GM23338 (cell line): ENCODE measurements at regions not wholly inside any gene's neighbourhood (a gene's known extent, or its start where the extent isn't known, plus 50 kb on each side); places are given as distances from the start of the nearest gene placed in this dataset.

Experiments
- JUNB ChIP-seq: IDR thresholded peaks from one replicate; pipeline ENCODE4 v1.6.1; 2016; ENCODE audit warnings: antibody characterized with exemption; ENCODE audit not compliant: unreplicated experiment
- ZNF331 ChIP-seq: fragments of 250-450 bp; sonication (Bioruptor Pico); IDR thresholded peaks from 2 replicates; pipeline ENCODE4 v1.5.0; 2020; ENCODE audit warnings: low read depth, mild to moderate bottlenecking, moderate library complexity
- TF ChIP-seq, protein P1 (sequence below): fragments of 250-450 bp; sonication (Bioruptor Pico); IDR thresholded peaks from 2 replicates; pipeline ENCODE4 v1.5.0; 2020; ENCODE audit warnings: mild to moderate bottlenecking, moderate library complexity
- TF ChIP-seq, protein P2 (sequence below), 2 experiments: fragments of 200-600 bp in 1 of 2; sonication (generic) in 1 of 2; conservative IDR thresholded peaks; 2 replicates each; pipeline versions ENCODE4 v1.5.1 to v1.6.1; 2016 to 2017; ENCODE audit warnings: antibody characterized with exemption in 2 of 2, low read depth in 2 of 2, mild to moderate bottlenecking in 2 of 2, moderate library complexity in 1 of 2
- TF ChIP-seq, protein P3 (sequence below): IDR thresholded peaks from one replicate; pipeline ENCODE4 v1.6.1; 2018; ENCODE audit warnings: antibody characterized with exemption; ENCODE audit not compliant: unreplicated experiment

GRCh38 chr14:98114122-98114895, 1157.7 kb downstream of the BCL11B start (continued):
- TF ChIP-seq, protein P1, sequence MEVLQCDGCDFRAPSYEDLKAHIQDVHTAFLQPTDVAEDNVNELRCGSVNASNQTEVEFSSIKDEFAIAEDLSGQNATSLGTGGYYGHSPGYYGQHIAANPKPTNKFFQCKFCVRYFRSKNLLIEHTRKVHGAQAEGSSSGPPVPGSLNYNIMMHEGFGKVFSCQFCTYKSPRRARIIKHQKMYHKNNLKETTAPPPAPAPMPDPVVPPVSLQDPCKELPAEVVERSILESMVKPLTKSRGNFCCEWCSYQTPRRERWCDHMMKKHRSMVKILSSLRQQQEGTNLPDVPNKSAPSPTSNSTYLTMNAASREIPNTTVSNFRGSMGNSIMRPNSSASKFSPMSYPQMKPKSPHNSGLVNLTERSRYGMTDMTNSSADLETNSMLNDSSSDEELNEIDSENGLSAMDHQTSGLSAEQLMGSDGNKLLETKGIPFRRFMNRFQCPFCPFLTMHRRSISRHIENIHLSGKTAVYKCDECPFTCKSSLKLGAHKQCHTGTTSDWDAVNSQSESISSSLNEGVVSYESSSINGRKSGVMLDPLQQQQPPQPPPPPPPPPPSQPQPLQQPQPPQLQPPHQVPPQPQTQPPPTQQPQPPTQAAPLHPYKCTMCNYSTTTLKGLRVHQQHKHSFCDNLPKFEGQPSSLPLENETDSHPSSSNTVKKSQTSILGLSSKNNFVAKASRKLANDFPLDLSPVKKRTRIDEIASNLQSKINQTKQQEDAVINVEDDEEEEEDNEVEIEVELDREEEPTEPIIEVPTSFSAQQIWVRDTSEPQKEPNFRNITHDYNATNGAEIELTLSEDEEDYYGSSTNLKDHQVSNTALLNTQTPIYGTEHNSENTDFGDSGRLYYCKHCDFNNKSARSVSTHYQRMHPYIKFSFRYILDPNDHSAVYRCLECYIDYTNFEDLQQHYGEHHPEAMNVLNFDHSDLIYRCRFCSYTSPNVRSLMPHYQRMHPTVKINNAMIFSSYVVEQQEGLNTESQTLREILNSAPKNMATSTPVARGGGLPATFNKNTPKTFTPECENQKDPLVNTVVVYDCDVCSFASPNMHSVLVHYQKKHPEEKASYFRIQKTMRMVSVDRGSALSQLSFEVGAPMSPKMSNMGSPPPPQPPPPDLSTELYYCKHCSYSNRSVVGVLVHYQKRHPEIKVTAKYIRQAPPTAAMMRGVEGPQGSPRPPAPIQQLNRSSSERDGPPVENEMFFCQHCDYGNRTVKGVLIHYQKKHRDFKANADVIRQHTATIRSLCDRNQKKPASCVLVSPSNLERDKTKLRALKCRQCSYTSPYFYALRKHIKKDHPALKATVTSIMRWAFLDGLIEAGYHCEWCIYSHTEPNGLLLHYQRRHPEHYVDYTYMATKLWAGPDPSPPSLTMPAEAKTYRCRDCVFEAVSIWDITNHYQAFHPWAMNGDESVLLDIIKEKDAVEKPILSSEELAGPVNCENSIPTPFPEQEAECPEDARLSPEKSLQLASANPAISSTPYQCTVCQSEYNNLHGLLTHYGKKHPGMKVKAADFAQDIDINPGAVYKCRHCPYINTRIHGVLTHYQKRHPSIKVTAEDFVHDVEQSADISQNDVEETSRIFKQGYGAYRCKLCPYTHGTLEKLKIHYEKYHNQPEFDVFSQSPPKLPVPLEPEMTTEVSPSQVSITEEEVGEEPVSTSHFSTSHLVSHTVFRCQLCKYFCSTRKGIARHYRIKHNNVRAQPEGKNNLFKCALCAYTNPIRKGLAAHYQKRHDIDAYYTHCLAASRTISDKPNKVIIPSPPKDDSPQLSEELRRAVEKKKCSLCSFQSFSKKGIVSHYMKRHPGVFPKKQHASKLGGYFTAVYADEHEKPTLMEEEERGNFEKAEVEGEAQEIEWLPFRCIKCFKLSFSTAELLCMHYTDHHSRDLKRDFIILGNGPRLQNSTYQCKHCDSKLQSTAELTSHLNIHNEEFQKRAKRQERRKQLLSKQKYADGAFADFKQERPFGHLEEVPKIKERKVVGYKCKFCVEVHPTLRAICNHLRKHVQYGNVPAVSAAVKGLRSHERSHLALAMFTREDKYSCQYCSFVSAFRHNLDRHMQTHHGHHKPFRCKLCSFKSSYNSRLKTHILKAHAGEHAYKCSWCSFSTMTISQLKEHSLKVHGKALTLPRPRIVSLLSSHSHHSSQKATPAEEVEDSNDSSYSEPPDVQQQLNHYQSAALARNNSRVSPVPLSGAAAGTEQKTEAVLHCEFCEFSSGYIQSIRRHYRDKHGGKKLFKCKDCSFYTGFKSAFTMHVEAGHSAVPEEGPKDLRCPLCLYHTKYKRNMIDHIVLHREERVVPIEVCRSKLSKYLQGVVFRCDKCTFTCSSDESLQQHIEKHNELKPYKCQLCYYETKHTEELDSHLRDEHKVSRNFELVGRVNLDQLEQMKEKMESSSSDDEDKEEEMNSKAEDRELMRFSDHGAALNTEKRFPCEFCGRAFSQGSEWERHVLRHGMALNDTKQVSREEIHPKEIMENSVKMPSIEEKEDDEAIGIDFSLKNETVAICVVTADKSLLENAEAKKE = no peak
- no peak for TF ChIP-seq JUNB
- TF ChIP-seq, protein P2, sequence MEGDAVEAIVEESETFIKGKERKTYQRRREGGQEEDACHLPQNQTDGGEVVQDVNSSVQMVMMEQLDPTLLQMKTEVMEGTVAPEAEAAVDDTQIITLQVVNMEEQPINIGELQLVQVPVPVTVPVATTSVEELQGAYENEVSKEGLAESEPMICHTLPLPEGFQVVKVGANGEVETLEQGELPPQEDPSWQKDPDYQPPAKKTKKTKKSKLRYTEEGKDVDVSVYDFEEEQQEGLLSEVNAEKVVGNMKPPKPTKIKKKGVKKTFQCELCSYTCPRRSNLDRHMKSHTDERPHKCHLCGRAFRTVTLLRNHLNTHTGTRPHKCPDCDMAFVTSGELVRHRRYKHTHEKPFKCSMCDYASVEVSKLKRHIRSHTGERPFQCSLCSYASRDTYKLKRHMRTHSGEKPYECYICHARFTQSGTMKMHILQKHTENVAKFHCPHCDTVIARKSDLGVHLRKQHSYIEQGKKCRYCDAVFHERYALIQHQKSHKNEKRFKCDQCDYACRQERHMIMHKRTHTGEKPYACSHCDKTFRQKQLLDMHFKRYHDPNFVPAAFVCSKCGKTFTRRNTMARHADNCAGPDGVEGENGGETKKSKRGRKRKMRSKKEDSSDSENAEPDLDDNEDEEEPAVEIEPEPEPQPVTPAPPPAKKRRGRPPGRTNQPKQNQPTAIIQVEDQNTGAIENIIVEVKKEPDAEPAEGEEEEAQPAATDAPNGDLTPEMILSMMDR (conservative IDR thresholded peaks at IDR 0.05; ENCODE audit: low read depth in 2 of 2) = no peak
- no peak for TF ChIP-seq ZNF331 (CRISPR knock-in tag)
- TF ChIP-seq, protein P3, sequence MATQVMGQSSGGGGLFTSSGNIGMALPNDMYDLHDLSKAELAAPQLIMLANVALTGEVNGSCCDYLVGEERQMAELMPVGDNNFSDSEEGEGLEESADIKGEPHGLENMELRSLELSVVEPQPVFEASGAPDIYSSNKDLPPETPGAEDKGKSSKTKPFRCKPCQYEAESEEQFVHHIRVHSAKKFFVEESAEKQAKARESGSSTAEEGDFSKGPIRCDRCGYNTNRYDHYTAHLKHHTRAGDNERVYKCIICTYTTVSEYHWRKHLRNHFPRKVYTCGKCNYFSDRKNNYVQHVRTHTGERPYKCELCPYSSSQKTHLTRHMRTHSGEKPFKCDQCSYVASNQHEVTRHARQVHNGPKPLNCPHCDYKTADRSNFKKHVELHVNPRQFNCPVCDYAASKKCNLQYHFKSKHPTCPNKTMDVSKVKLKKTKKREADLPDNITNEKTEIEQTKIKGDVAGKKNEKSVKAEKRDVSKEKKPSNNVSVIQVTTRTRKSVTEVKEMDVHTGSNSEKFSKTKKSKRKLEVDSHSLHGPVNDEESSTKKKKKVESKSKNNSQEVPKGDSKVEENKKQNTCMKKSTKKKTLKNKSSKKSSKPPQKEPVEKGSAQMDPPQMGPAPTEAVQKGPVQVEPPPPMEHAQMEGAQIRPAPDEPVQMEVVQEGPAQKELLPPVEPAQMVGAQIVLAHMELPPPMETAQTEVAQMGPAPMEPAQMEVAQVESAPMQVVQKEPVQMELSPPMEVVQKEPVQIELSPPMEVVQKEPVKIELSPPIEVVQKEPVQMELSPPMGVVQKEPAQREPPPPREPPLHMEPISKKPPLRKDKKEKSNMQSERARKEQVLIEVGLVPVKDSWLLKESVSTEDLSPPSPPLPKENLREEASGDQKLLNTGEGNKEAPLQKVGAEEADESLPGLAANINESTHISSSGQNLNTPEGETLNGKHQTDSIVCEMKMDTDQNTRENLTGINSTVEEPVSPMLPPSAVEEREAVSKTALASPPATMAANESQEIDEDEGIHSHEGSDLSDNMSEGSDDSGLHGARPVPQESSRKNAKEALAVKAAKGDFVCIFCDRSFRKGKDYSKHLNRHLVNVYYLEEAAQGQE = no peak
